ENCODE measurements at regions not wholly inside any gene's neighbourhood (a gene's known extent, or its start where the extent isn't known, plus 50 kb on each side); places are given as distances from the start of the nearest gene placed in this dataset.

GRCh38 chr10:5310914-5311313 is 53.9 kb upstream of the UCN3 start:
- DNase-seq: no peak

DNA sequence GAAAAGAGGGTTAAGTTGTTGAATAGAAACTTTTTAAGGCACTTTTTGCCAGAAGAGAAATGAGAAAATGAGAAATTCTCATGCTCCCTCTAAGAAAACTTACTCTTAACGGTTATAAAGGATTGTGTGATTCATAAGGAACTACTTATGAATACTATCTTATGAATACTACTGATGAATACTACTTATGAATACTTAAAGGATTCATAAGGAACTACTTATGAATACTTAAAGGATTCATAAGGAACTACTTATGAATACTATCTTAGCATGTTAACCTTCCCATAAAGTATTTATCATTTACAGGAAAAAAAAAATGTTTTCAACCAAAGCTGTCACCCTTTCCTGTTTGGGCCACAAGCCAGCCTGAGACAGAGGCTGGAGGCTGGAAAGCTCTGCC is 53.1 kb upstream of the UCN3 start:
- no peak for DNase-seq

GRCh38 chr10:5314840-5315239 is 49.9 kb upstream of the UCN3 start:
- DNase-seq: no peak
